ENCODE measurements at regions not wholly inside any gene's neighbourhood (a gene's known extent, or its start where the extent isn't known, plus 50 kb on each side); places are given as distances from the start of the nearest gene placed in this dataset.
"Not testable (repeated sequence)": the region's sequence is repeated elsewhere in the genome, so short reads cannot be mapped to it uniquely, and the experiment has no call there.

- no peak for TF ChIP-seq CTCF (IDR thresholded peaks at IDR 0.05; ENCODE audit: low read depth, low read length)
- peaks cover 71% of the 10 kb centered on the region for H3K27me3 ChIP-seq (ENCODE audit: insufficient read depth, low read depth, severe bottlenecking)
- no peaks in the 10 kb centered on the region for H3K9me3 ChIP-seq (ENCODE audit: severe bottlenecking)
- no peaks in the 10 kb centered on the region for H3K36me3 ChIP-seq
- H3K4me3 ChIP-seq (ENCODE audit: low read depth, low read length): no peak overlapping the region
- H3K27ac ChIP-seq: no peak overlapping the region
- DNase-seq: no peak
Measured at GRCh38 chr5:174556756-174557155, 167.6 kb upstream of the MSX2 start.

- TF ChIP-seq CTCF (IDR thresholded peaks at IDR 0.05; ENCODE audit: low read depth, low read length): no peak
- no peak for DNase-seq
- Histone ChIP-seq H3K4me3 (ENCODE audit: low read depth, low read length) (no peak overlapping the region), H3K9me3 (ENCODE audit: severe bottlenecking) (no peaks in the 10 kb centered on the region), H3K27ac (no peak overlapping the region), H3K27me3 (ENCODE audit: insufficient read depth, low read depth, severe bottlenecking) (peaks cover 65% of the 10 kb centered on the region), H3K36me3 (no peaks in the 10 kb centered on the region)
Measured at GRCh38 chr5:174558190-174558589, 166.2 kb upstream of the MSX2 start.

- DNase-seq: no peak
- H3K9me3 ChIP-seq (ENCODE audit: severe bottlenecking): no peaks in the 10 kb centered on the region
- H3K36me3 ChIP-seq: no peaks in the 10 kb centered on the region
- no peak overlapping the region for H3K4me3 ChIP-seq (ENCODE audit: low read depth, low read length)
- peaks cover 69% of the 10 kb centered on the region for H3K27me3 ChIP-seq (ENCODE audit: insufficient read depth, low read depth, severe bottlenecking)
- no peak for TF ChIP-seq CTCF (IDR thresholded peaks at IDR 0.05; ENCODE audit: low read depth, low read length)
- H3K27ac ChIP-seq: no peak overlapping the region
Measured at GRCh38 chr5:174559141-174559540, 165.2 kb upstream of the MSX2 start.

GRCh38 chr5:174559566-174560090 lies 164.8 kb upstream of the MSX2 start:
- TF ChIP-seq CTCF (IDR thresholded peaks at IDR 0.05; ENCODE audit: low read depth, low read length): no peak

GRCh38 chr5:174560861-174561260 lies 163.5 kb upstream of the MSX2 start:
- TF ChIP-seq CTCF (IDR thresholded peaks at IDR 0.05; ENCODE audit: low read depth, low read length): no peak
- Histone ChIP-seq H3K27me3 (ENCODE audit: insufficient read depth, low read depth, severe bottlenecking) (peaks cover 72% of the 10 kb centered on the region), H3K27ac (no peak overlapping the region), H3K9me3 (ENCODE audit: severe bottlenecking) (no peaks in the 10 kb centered on the region), H3K36me3 (no peaks in the 10 kb centered on the region), H3K4me3 (ENCODE audit: low read depth, low read length) (no peak overlapping the region)
- no peak for DNase-seq

More at GRCh38 chr5:174559566-174560090, 164.8 kb upstream of the MSX2 start:
- H3K9me3 ChIP-seq (ENCODE audit: severe bottlenecking): no peaks in the 10 kb centered on the region
- peaks cover 72% of the 10 kb centered on the region for H3K27me3 ChIP-seq (ENCODE audit: insufficient read depth, low read depth, severe bottlenecking)
- H3K4me3 ChIP-seq (ENCODE audit: low read depth, low read length): no peak overlapping the region
- H3K36me3 ChIP-seq: no peaks in the 10 kb centered on the region
- DNase-seq: no peak
- no peak overlapping the region for H3K27ac ChIP-seq

GRCh38 chr5:174563040-174563439 lies 161.3 kb upstream of the MSX2 start:
- H3K27me3 ChIP-seq (ENCODE audit: insufficient read depth, low read depth, severe bottlenecking): peaks cover 80% of the 10 kb centered on the region
- DNase-seq; H3K4me3 ChIP-seq (ENCODE audit: low read depth, low read length); H3K9me3 ChIP-seq (ENCODE audit: severe bottlenecking); H3K27ac ChIP-seq; H3K36me3 ChIP-seq: not testable (repeated sequence)
